LHCN-M2 (cell line): ENCODE measurements at regions not wholly inside any gene's neighbourhood (a gene's known extent, or its start where the extent isn't known, plus 50 kb on each side); places are given as distances from the start of the nearest gene placed in this dataset.

Experiments used
- DNase-seq: peaks from one replicate; pipeline ENCODE4 v3.0.0-alpha.2; 2012; ENCODE audit warnings: low read depth

- DNase-seq, result no peak
Observed at GRCh38 chr1:177488722-177489121, 318.0 kb downstream of the BRINP2 start.

- no peak for DNase-seq
Observed at GRCh38 chr1:177487481-177487880, 316.7 kb downstream of the BRINP2 start.

GRCh38 chr1:177480741-177481305 is 310.1 kb downstream of the BRINP2 start:
- DNase-seq, result no peak

- no peak for DNase-seq
Observed at GRCh38 chr1:177479600-177479999, 308.8 kb downstream of the BRINP2 start.

- no peak for DNase-seq
Observed at GRCh38 chr1:177476676-177477075, 305.9 kb downstream of the BRINP2 start.

- no peak for DNase-seq
Observed at GRCh38 chr1:177472567-177472966, 301.8 kb downstream of the BRINP2 start.

- DNase-seq, result peak; percentile 71
Observed at GRCh38 chr1:177471244-177471643, 300.5 kb downstream of the BRINP2 start.

- DNase-seq, result no peak
Observed at GRCh38 chr1:177469519-177469918, 298.8 kb downstream of the BRINP2 start.

GRCh38 chr1:177466286-177466685 is 295.5 kb downstream of the BRINP2 start:
- DNase-seq, result no peak

- no peak for DNase-seq
Observed at GRCh38 chr1:177464686-177465085, 293.9 kb downstream of the BRINP2 start.

GRCh38 chr1:177451191-177451590 is 280.4 kb downstream of the BRINP2 start:
- DNase-seq, result no peak

GRCh38 chr1:177448652-177449357 is 278.0 kb downstream of the BRINP2 start:
- DNase-seq, result peak; percentile 41

GRCh38 chr1:177448036-177448615 is 277.4 kb downstream of the BRINP2 start:
- no peak for DNase-seq

GRCh38 chr1:177444997-177445746 is 274.4 kb downstream of the BRINP2 start:
- DNase-seq, result no peak

- no peak for DNase-seq
Observed at GRCh38 chr1:177443003-177443402, 272.2 kb downstream of the BRINP2 start.

GRCh38 chr1:177442584-177442983 is 271.8 kb downstream of the BRINP2 start:
- no peak for DNase-seq

- no peak for DNase-seq
Observed at GRCh38 chr1:177441281-177441680, 270.5 kb downstream of the BRINP2 start.

- no peak for DNase-seq
Observed at GRCh38 chr1:177440821-177441220, 270.1 kb downstream of the BRINP2 start.

- DNase-seq, result peak; percentile 7
Observed at GRCh38 chr1:177439301-177439700, 268.5 kb downstream of the BRINP2 start.

GRCh38 chr1:177435364-177435763 is 264.6 kb downstream of the BRINP2 start:
- no peak for DNase-seq

GRCh38 chr1:177432897-177433296 is 262.1 kb downstream of the BRINP2 start:
- DNase-seq, result peak; percentile 28

GRCh38 chr1:177431123-177431522 is 260.4 kb downstream of the BRINP2 start:
- DNase-seq, result no peak
